ENCODE measurements at regions not wholly inside any gene's neighbourhood (a gene's known extent, or its start where the extent isn't known, plus 50 kb on each side); places are given as distances from the start of the nearest gene placed in this dataset.

DNA sequence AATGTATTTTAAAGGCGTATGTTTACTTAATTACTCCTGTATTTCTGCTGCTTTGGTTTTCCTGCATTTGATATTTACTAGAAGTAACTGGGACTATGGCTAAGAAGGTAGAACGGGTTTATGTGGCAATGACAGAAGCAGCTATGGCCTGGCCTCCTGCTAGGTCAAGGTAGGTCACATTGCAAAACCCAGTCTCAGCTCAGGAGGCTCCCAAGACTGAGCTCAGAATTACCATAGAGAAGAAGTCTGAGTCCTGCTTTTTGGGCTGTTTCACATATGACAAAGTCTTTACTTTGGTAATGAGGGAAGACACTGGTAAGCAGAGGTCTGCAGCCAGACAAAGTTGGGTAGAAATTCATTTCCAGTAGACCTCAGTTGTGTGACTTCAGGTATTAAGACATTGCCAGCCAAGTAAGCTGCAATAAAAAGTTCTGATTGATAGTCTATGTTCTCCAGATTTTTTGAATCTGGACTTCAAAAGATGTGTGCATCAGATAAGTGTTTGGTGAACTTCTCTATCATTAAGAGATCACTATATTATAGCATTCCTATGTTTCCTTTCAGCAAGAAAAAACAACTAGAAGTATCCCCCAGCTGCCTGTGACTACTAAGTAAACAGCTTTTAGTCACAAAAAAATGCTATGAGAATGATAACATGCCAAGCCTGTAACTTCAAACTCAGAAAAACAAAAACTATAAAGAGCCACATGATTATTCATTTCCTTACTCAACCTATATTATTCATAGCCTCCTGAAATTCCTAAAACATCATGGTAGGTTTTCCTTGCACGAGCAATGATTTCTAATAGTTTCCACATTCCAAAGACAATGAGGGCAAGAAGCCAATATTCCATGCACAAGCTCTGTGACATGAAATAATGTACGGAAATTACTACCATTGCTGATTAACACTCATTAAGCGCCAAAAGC is 312.3 kb downstream of the HAO1 start:
- TF ChIP-seq, protein P1, sequence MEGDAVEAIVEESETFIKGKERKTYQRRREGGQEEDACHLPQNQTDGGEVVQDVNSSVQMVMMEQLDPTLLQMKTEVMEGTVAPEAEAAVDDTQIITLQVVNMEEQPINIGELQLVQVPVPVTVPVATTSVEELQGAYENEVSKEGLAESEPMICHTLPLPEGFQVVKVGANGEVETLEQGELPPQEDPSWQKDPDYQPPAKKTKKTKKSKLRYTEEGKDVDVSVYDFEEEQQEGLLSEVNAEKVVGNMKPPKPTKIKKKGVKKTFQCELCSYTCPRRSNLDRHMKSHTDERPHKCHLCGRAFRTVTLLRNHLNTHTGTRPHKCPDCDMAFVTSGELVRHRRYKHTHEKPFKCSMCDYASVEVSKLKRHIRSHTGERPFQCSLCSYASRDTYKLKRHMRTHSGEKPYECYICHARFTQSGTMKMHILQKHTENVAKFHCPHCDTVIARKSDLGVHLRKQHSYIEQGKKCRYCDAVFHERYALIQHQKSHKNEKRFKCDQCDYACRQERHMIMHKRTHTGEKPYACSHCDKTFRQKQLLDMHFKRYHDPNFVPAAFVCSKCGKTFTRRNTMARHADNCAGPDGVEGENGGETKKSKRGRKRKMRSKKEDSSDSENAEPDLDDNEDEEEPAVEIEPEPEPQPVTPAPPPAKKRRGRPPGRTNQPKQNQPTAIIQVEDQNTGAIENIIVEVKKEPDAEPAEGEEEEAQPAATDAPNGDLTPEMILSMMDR (IDR thresholded peaks at IDR 0.05), result no peak
- no peak for TF ChIP-seq POLR2A (IDR thresholded peaks at IDR 0.05)

Measured in Peyer's patch (tissue), 4 donors.